ENCODE measurements at regions not wholly inside any gene's neighbourhood (a gene's known extent, or its start where the extent isn't known, plus 50 kb on each side); places are given as distances from the start of the nearest gene placed in this dataset.
A peak's percentile ranks its signal among the peaks of the same experiment; 100 is the strongest.

DNA sequence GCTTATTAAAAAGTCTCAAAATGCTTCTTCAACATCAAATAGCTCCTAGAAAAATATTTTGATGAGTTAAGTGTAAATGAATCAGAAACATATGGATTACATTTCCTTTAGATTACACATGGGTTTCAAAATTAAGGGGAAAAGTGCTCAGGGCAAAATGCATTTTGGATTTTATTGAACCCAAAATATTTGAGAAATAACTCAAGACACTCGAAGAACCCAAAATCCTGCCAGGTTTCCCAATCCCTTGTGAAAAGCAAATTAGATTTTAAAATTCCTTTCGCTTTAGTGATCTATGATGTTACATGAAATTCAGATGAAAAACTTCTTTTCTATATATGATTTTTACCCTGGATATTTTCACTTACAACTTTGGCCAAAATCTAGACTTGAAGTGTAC lies 847.4 kb upstream of the SOX9 start:
- no peak for ATAC-seq
- intact Hi-C loops (cut with DNase I): no loop called here
- DNase-seq: no peak

DNA sequence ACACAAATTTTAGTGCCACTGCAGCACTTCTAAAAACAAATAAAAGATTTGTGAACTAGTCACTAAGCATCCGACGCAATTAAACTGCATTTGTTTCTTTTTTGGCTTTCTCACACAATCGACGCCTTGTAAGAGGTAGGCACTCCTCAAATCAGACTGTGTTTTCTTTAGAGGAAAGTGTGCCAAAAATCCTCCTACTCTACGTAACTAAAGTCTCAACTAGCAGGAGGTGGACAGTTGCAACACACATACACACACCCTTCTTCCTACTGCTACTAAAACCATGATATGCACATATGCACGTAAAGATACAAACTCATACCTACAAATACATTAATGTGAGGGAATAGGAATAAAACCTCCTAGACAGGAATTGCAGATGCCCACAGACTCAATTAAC lies 844.7 kb upstream of the SOX9 start:
- ATAC-seq (no peak), DNase-seq (no peak)
- intact Hi-C loops (cut with DNase I): no loop called here

DNA sequence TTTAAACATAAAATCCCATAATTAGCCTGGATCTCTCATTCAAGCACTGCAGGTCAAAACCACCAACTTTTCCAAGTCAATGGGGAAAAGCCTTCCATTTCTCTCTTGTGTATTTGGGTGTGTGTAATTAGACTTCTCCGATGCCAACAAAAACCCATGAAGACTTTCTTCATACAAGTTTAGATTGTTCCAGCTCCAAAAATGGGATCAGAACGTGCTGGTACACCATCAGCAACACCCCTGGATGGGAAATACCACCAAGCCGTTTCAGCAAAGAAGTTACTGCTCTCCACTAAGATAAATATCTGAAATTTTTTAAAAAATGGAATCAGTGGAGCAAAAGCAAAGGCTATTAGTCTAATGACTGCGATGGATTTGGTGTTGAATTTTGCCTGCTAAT lies 837.3 kb upstream of the SOX9 start:
- DNase-seq: no peak
- ATAC-seq: no peak
- intact Hi-C loops (cut with DNase I): no loop called here

DNA sequence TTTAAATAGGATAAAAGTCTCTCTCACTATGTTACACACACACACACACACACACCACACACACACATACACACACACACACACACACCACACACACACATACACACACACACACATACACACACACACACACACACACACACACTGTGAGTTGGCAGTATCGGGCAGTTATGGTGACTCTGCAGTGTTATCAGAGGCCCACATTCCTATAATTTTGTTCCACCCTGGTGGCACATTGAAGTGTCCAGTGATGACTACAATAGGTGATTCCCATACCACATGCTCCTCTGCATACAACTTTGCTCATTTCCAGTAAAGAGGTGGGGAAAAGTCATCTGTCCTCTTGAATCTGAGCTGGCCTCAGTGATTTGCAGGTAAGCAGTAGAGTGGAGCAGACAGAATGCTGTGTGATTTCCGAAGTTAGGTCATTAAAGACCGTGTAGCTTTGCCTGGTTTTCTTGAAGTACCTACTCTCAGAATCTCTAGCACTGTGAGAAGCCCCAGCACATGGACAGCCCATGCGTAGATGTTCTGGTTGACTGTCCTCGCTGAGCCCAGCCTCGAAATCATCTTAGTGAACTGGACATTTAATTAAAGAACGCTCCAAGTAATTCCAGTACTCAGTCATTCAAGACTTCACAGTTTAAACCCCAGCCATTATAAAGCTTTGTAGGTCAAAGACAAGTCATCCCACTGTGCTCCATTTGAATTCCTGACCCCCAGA lies 836.6 kb upstream of the SOX9 start:
- no peak for DNase-seq
- intact Hi-C loops (cut with DNase I): no loop called here
- ATAC-seq: no peak

DNA sequence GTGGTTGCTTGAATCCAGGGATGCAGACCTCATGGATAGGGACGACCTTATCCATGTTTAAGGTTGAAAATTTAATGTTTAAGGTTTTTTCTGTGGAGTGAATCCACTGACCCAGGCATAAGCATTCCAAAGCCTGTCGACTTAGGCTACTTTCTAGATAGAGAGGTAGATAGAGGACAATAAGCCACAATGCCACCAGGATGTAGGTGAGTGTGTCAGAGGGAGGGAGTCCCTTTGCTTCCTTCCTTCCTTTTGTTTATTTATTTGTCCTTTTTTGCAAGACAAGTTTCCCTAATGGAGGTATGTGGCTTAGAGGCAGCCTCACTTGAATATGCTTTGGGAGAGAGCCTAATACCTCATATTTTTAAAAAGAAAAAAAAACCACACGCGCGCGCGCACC lies 834.2 kb upstream of the SOX9 start:
- intact Hi-C loops (cut with DNase I): no loop called here
- DNase-seq (no peak), ATAC-seq (no peak)

DNA sequence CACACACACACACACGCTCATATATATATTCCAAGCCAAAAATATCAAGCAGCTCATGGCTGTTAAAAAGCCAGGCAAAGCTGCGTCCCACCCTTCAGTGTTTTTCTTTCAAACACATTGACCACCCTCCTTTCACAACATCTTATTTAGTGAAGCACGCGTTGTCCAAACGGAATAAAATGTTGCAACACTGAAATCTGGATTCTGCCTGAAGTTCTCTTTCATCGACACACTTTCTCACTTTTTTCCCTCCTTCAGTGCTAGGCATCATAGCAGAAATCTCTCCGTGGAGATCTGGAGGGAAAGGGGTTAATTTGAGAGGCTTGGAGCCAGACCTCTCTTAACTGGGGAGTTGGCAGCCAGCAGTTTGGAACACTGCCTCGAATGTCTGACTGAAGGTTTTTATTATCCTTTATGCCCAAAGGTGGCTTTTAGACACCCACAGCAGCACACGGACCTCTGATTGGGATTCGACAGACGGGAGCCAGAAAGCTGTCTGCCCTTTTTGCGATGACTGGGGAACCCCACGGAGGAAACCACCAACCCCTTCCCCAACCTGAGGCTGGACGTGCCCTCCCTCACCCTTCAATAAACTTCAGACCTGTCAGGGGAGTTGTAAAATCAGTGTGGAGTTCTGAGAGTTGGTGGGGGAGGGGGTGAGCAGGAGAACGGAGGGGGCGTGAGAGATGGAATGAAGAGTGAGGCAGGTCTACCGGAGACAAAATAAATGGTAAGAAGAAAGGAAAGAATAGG lies 833.6 kb upstream of the SOX9 start:
- intact Hi-C loops (cut with DNase I): no loop called here
- ATAC-seq (no peak), DNase-seq (no peak)

DNA sequence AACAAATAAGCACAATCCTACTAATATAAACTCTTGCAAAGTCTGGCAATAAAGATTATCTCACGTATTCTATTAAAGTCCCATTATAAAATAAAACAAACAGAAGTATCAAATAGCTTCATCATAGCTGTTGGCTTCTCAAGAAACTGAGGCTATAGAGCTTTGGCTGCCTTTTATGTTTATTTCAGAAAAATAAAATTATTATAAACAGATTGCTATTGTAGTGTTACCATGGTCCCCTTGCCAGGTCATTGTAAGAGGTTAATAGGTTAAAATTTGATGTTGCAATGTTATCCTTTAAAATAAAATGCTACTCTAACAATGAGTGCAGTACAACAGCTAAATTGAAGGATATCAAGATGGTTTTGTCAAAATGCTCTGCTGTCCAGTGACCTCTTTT lies 828.8 kb upstream of the SOX9 start:
- DNase-seq: no peak
- intact Hi-C loops (cut with DNase I): no loop called here
- no peak for ATAC-seq

DNA sequence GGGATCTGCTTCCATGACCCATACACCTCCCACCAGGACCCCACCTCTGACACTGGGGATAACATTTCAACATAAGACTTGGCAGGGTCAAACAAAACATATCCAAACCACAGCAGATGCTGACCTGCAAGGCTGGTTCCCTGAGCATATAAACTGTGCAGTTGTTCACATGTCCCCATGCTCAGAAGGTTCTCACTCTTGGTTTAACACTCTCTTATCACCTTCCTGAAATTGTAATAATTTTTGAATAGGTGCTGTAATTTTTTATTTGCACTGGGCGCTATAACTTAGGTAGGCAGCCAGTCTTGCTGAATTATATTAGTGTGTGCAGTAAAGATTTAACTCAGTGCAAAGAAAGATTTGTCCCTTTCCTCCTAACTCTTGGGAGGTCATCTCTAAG lies 824.8 kb upstream of the SOX9 start:
- ATAC-seq: no peak
- intact Hi-C loops (cut with DNase I): no loop called here
- DNase-seq: no peak

DNA sequence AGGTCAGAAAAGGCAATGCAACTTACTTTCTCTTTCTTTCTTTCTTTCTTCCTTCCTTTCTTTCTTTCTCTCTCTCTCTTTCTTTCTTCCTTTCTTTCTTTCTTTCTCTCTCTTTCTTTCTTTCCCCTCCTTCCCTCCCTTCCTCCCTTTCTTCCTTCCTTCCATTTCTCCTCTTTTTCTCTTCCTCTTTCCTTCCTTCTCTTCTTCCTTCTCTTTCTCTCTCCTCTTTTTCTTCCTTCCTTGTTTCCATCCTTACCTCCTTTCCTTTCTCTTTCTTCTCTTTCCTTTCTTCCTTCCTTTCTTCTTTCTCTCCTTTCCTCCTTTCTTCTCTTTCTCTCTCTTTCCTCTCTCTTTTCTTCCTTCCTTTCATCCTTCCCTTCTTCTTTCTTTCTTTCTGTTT lies 819.8 kb upstream of the SOX9 start:
- ATAC-seq: no peak
- intact Hi-C loops (cut with DNase I): no loop called here
- no peak for DNase-seq

DNA sequence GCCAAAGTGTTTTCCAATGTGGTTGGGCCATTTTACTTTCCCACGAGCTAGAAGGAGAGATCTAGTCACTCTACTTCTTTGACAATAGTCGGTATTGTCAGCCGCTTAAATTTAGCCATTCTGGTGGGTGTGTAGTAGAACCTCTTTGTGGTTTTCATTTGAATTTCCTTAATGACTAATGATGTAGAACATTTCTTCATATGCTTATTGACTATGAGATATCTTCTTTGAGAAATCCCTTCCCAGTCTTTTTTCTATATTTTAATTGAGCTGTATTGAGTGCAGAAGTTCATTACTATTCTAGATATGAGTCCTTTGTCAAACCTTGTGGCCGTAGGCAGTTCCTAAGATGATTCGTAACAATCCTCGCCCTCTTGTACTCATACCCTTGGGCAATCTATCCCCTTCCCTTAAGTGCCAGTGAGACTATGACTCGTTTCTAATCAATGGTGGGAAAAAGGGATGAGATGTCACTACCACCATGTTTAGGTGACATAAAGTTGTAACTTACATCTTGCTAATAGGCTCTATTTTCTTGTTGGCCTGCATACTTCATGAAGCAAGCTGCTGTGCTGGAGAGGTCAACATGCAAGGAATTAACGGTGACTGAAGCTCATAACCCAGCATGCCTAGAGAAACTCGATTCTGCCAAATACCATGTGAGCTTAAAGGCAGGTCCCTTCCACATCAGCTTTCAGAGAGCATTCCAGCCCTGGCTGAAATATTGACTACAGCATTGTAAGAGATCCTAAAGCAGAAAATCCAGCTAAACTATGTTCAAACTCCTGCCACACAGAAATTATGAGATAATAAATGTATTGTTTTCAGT lies 817.9 kb upstream of the SOX9 start:
- ATAC-seq: no peak
- DNase-seq: no peak
- intact Hi-C loops (cut with DNase I): no loop called here

DNA sequence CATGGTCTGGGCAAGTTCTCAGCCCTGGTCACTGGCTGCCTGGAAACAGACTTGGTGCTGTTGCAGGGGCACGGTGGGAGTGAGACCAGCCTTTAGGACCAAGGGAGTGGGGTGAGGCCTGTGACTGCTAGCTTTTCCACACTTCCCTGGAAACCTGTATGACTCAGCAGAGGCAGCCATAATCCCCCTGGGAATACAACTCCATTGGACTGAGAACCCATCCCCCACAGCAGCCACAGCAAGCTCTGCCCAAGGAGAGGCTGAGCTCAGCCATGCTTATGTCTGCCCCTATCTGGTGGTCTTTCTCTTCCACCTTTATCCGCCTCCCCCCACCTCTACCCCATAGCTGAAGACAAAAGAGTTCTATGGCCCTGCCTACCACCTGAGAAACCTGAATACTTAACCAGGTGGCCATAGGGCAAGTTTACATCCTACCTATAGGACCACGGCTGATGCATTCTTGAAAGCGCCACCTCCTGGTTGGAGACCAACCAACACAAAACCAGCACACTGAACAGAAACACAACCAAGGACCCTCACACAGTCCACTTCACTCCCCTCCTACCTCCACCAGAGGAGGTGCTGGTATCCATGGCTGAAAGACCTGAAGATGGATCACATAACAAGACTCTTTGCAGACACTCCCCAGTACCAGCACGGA lies 816.2 kb upstream of the SOX9 start:
- ATAC-seq: no peak
- intact Hi-C loops (cut with DNase I): no loop called here
- DNase-seq: no peak

DNA sequence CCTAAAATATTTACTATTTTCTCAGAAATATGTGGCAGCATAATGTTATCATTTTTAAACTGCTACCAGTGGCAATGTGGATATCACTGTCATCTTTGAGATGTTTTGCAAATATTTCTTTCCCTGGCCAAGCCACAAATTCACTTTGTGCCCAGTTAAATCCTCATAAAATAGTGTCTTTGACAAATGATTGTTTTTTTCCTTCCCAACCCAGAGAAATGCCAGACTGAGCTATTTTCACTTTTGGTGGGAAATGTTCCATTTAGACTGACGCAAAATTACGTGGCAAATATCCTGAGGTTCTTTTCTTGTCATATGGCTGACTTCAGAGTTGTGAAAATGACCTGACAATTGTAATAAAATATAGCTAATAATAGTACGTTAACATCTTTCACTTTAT lies 807.0 kb upstream of the SOX9 start:
- ATAC-seq: no peak
- intact Hi-C loops (cut with DNase I): no loop called here

DNA sequence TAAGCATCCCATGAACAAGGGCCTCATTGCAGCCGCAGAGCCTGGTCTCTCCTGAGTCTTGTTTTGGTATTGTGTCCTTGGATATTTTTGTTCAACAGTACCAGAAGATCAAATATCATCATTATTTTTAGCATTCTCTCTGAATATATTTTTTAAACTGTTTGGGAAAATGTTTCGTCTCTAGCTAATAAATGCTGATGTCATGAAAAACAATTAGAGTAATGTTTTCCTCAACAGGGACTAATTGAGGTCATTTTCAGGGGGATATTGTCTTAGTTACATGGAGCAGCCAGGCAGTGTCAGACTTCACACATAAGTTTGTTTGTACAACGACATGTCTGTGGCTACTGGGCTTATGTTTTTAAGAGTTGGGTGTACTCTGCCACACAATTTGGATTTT lies 805.3 kb upstream of the SOX9 start:
- no peak for DNase-seq
- ATAC-seq: no peak
- intact Hi-C loops (cut with DNase I): no loop called here

More for the DNA sequence above, 807.0 kb upstream of the SOX9 start:
- DNase-seq: no peak

DNA sequence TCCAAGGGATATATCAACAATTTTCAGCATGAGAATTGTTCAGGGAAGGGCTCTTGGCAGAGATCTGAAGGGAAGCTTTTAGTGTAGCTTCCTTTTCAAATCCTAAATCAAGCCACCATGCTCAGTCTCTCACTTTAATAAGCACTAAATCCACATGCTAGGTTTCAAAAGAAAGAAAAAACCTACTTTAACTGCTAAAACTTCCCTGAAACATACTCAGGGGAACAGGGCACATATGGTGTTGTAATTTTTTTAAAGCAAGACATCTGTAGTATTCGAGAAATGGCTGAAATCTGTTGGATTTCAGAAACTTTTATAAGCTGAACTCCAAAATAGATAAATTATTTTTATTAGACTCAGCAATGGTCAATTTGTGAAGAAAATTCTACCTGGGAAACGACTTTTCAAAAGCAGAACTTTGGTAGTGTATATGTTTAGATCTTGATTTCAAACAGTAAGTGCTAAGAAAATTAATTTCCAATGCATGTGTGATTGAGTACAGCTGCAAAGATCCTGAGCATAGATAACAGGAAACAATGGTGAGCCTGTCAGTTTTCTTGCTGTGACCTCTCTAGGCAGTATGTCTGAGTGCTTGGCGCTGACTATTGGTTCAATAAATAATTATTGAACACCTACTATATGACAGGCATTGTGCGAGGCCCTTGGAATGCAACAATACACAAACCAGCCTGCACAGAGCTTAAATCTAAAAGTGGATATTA lies 804.5 kb upstream of the SOX9 start:
- intact Hi-C loops (cut with DNase I): no loop called here
- ATAC-seq (no peak), DNase-seq (no peak)

DNA sequence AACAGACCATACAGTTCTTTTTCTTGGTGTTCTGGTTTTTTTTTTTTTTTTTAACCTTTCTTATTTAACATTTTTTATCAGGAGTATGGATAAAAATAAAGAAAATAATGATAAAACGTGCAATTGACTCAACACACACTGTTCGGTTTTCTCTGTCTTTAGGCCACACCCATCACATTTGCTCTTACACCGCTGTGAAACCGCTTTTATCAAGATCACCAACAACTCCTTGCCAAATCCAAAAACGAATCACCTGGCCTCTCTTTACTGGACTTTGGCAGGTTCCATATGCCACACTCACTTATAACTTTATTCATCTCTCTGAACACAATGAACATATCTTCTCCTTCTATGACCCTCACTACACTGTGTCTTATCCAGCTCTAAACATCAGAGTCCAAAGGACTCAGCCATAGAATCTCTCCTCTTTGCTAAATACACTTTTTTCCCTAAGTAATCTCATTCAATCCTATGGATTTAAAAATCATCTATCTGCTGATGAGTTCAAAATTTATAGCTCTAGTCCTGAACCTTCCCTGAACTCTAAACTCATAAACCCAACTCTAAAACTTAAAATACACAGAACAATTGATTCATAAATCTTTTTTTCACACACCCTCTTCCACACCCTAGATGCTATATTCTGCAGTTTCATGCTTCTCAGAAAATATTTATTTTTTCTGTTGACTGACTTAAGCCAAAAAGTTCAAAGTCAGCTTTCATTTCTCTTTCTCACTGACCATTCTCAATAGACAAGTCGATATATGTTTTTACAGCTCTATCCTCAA lies 800.6 kb upstream of the SOX9 start:
- ATAC-seq (no peak), DNase-seq (no peak)
- intact Hi-C loops (cut with DNase I): no loop called here

DNA sequence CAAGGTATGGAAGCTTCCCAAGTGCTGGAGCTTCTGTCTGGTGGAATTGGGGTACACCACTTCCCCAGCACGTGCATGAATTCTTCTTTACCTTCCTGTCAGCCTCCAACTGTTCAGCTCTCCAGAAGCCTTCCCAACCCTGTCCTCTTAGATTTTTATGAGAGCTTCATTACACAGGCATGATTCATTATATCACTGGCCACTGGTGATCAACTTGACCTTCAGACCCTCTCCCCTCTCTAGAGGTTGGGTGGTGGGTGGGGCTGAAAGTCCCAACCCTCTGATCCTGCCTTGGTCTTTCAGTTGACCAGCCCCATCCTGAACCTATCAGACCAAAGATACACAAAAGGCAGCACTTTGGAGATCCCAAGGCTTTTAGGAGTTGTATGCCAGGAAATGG lies 795.7 kb upstream of the SOX9 start:
- ATAC-seq (no peak), DNase-seq (no peak)
- intact Hi-C loops (cut with DNase I): no loop called here

DNA sequence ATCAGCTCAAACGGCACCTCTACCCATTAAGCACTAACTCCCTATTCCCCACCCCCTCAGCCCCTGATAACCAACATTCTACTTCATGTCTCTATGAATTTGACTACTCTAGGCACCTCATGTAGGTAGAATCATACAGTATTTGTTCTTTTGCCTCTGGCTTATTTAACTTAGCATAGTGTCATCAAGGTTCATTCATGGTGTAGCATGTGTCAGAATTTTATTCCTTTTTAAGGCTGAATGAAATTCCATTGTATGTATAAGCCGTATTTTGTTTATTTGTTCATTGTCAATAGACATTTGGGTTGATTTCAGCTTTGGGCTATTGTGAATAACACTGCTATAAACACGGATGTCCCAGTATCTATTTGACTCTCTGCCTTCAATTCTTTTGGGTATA lies 794.9 kb upstream of the SOX9 start:
- no peak for DNase-seq
- no peak for ATAC-seq
- intact Hi-C loops (cut with DNase I): no loop called here

DNA sequence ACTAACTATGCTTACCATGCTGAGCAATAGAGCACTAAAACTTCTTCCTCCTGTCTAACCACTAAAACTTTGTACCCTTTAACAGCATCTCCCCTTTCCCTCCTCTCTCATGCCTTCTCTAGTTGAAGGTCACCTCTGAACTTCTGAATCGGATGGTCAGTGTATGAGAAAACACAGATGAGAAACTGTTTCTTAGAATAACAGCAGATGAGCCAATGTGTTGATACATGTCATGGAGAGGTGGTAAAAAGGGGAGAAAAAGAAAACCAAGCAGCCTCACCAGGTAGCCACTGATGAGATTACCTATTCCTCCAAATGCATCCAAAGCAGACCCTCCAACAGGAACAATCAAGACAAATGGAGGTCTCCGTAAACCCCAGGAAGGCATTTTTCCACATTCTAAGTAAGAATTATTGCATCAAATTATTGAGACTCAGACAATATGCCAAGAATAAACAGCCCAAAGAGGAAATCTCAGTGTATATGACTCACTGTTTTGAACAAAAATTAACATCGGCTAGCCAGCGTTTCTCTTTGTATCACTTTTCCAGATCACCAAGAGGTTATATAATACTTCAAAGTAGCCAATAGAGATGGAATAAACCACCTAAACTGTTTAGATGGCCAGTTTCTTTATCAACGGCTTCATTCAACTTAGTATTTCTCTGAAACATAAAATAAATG lies 793.3 kb upstream of the SOX9 start:
- DNase-seq (no peak), ATAC-seq (peak in 1 of 2 donors; percentile 19)
- intact Hi-C loops (cut with DNase I): no loop called here
